Dedifferentiated amniotic fluid mesenchymal stem cell (primary cell): ENCODE measurements at regions not wholly inside any gene's neighbourhood (a gene's known extent, or its start where the extent isn't known, plus 50 kb on each side); places are given as distances from the start of the nearest gene placed in this dataset.
"Not testable (repeated sequence)": the region's sequence is repeated elsewhere in the genome, so short reads cannot be mapped to it uniquely, and the experiment has no call there.

ENCODE experiments used
- DNase-seq: peaks from one replicate; pipeline ENCODE4 v3.0.0-alpha.2; 2016; ENCODE audit errors: extremely low spot score

DNA sequence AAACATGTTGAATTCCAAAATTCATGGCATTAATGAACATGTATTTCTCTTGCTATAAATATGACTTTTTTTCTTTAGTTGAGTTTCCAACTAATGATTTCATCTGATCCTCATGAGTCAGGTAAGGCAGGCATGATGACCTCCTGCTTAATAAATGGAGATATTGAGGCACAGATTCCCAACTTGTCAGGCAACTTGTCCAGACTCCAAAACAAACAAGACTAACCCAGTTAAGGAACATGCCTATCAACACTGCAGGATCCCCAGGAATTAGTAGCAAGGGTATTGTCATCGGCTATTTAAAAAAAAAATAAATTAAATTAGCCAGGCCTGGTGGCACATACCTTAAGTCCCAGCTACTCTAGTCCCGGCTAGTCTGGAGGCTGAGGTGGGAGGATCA lies 121.3 kb upstream of the SALL4 start:
- no peak for DNase-seq

DNA sequence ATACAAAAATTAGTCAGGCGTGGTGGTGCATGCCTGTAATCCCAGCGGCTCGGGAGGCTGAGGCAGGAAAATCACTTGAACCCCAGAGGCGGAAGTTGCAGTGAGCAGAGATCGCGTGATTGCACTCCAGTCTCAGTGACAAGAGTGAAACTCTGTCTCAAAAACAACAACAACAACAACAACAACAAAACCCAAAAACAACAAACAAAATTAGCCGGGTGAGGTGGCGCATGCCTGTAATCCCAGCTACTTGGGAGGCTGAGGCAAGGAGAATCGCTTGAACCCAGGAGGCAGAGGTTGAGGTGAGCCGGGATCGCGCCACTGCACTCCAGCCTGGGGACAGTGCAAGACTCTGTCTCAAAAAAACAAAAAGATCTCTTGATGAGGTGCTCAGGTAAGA lies 120.5 kb upstream of the SALL4 start:
- DNase-seq: not testable (repeated sequence)

- DNase-seq: no peak
Measured at GRCh38 chr20:51918561-51918960, 116.2 kb upstream of the SALL4 start.

DNA sequence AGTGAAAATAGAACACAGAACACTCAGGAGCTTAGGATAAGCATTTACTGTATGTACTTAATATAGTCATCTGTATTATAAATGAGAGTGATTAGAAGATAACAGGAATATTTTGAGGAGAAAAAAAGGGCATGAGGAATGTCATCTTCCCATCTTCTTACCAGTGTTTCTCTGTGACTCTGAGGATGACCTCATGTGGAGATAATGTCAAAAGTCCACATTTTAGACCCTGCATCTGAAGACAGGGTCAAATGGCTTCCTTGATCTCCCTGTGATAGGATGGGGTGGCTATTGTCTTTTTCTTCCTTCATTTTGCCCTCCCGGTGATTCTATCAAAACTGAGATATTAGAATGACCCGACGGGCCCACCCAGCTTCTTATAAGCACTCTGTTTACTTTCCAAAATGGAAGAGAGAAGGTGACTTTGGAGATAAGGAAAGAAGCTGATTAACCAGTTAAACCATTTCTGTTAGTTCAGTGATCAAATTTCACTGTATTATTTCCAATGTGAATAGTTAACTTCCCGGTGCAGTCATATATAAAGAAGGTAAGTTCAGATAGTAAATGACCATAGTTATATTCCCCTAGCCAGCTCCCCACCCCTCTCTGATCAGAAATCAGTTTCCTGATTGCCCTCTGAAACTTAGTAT lies 115.7 kb upstream of the SALL4 start:
- DNase-seq: no peak

DNA sequence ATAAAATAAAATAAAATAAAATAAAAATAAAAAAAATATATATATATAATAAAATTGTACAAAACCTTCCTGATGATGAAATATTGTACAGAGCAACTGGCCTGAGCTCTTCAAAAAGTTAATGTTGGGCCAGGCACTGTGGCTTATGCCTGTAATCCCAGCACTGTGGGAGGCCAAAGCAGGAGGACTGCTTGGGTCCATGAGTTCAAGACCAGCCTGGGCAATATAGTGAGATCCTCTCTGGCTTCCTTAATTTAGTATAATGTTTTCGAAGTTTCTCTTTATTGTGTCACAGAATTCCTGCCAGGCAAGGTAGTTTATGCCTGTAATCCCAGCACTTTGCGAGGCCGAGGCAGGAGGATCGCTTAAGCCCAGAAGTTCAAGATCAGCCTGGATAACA lies 113.9 kb upstream of the SALL4 start:
- DNase-seq: no peak

- DNase-seq: peak; percentile 51
Measured at GRCh38 chr20:51914758-51915157, 112.4 kb upstream of the SALL4 start.

GRCh38 chr20:51910321-51911050 lies 108.2 kb upstream of the SALL4 start:
- no peak for DNase-seq

DNA sequence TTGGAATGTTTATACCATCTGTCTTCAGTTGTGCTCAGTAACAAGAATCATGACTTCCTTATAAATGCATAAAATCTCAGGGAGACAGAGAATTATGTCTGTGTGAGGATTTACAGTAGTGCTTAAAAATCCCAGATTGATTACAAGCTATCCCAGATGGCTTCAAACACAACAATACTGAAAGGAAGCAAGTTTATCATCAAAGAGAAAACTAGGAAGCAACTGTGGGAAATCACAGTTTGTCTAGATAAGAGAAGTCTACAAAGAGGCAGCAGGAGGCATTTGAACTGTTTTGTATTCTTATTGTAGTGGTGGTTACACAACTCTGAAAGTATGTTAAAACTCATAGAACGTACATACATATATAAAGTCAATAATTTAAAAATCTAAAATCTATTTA lies 104.4 kb upstream of the SALL4 start:
- DNase-seq: no peak

GRCh38 chr20:51906049-51906448 lies 103.7 kb upstream of the SALL4 start:
- DNase-seq: no peak

DNA sequence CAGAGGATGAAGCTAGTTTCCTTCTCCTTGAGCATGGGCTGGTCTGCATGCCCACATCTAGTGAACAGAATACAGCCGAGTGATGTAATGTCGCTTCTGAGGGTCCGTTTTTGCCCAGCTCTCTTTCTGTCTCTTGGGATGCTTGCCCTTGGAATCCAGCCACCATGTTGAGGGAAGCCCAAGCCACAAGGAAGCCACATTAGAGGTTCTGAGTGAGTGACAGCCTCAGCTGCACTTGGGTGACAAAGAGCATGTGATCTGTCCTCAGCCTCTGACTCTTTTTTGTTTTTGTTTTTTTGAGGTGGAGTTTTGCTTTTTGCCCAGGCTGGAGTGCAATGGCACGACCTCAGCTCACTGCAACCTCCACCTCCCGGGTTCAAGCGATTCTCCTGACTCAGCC lies 100.6 kb upstream of the SALL4 start:
- no peak for DNase-seq

- no peak for DNase-seq
Measured at GRCh38 chr20:51900443-51900842, 98.1 kb upstream of the SALL4 start.

- DNase-seq: no peak
Measured at GRCh38 chr20:51899674-51900073, 97.4 kb upstream of the SALL4 start.

- DNase-seq: no peak
Measured at GRCh38 chr20:51898788-51899187, 96.5 kb upstream of the SALL4 start.

DNA sequence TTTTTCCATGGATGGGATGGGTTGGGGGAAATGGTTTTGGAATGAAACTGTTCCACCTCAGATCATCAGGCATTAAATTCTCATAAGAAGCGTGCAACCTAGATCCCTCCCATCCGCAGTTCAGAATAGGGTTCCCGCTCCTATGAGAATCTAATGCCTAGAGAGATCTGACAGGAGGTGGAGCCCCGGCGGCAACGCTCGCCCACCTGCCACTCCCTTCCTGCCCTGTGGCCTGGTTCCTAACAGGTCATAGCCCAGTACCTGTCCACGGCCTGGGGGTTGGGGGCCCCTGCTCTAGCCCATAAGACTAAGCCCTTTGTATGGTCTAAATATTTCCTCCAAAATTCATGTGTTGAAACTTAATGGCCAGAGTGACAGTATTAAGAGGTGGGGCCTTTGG lies 92.3 kb upstream of the SALL4 start:
- no peak for DNase-seq

DNA sequence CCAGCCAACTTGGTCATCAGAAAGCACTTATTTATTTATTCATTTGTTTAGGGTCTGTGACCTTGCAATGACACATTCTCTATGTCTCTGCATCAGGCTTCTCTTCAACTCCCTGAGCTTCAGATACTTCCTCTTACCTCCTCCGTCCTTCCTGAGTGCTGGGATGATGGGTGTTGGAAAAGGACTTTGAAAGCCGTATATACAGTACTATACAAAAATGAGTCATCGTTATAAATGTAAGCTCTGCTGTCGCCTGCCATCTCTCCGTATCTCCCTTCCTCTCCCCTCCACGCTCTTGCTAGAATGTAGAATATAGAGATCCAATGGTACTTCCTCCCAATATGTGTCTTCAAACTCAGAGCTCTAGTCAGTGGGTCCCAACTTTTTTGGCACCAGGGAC lies 91.9 kb upstream of the SALL4 start:
- no peak for DNase-seq

DNA sequence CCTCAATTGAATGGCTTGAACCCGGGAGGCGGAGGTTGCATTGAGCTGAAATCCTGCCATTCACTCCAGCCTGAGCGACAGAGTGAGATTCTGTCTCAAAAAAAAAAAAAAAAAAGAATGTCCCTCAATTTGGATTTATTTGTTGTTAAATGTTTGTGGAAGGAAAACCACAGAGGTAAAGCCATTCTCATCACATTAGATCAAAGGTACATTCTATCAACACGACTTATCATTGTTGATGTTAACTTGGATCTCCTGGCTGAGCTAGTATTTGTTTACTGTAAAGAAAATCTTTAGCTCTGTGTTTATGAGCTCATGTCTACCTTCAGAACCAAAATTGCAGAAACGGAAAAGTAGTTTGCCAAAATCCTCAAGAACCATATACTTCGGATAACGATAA lies 91.4 kb upstream of the SALL4 start:
- no peak for DNase-seq

- DNase-seq: no peak
Measured at GRCh38 chr20:51890003-51890402, 87.7 kb upstream of the SALL4 start.

GRCh38 chr20:51889466-51889865 lies 87.1 kb upstream of the SALL4 start:
- no peak for DNase-seq

GRCh38 chr20:51888291-51888690 lies 86.0 kb upstream of the SALL4 start:
- no peak for DNase-seq

DNA sequence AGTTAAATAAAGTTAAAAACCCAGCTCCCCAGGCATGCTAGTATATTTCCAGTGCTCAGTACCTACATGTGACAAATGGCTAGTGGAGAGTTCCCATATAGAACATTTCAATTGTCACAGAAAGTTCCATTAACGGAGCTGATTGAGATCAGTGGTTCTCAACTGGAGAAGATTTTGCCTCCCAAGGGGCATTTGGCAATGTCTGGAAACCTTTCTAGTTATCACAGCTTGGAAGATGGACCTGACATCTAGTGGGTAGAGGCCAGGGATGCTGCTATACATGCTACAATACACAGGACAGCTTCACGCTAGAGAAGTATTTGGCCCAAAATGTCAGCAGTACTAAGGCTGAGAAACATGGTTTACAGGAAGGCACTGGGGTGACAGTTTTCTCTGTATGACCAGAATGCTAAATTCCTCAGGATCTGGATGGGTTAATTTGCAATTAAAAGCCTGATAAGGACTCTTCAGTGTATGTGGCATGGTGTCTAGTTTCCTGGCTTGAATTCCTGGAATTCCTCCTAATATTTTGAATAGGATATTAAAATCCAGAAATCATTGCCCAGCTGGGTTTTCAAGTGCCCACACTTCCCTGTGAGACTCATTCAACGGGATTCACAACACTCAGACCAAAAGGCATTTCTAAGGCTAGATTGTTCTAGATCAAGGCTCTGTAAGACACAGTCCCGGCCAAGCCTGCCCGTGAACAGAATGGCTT lies 84.7 kb upstream of the SALL4 start:
- no peak for DNase-seq

DNA sequence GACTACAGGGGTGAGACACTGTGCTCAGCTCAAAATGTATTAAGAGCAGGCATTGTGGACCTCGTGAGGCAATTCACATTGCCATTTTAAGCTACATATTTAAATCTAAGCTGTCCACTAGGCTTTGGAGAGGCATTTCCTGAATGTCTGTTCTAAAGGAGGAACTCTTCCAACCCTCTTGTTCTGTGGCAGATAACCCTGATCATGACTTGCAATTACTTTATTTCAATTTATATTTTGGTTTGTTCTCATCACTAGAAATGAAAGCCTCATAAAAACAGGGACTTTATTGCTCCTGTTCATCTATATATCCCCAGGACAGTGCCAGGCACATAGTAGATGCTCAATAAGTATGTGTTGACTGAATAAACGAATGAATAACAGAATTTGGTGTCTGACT lies 84.0 kb upstream of the SALL4 start:
- DNase-seq: no peak

DNA sequence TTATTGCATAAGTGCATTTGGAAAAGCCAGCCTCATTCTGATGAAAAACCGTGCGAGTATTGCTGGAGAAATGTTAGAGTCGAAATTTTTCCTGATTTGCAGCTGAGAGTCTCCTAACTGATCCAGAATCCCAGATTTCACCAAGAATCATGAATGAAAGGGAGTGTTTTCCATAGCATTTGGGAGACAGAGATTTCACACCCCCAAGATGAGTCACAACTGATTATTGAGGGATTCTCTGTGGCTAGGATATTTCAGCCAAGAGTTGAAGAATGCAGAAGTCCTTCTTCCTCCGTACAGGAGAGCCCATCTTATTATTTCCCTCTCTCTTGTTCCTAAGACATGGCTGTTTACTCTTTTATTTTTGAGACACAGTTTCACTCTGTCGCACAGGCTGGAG lies 82.2 kb upstream of the SALL4 start:
- no peak for DNase-seq

DNA sequence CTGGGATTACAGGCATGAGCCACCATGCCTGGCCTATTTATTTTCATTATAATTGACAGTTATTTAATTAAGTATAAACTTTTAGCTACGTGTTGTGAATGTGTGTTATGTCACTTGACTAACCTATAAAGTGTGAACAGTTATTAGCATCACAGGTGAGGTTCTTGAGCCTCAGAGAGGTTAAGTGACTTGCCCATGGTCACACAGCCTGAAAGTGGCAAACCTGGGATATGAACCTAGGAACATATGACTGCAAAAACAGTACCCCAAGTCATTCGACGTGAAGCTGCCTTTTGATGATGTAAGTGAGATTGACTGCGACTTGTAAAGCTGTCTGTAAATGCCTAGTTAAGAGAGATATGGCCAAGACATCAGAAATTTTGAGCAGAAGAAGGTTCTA lies 77.9 kb upstream of the SALL4 start:
- no peak for DNase-seq
